HCT116 (cell line): ENCODE measurements at regions not wholly inside any gene's neighbourhood (a gene's known extent, or its start where the extent isn't known, plus 50 kb on each side); places are given as distances from the start of the nearest gene placed in this dataset.

Experiments
- ATAC-seq: fragments of 200-7000 bp; cut with Tn5 transposase; 2 replicates; pipeline ENCODE4 v1.9.1; 2020; ENCODE audit warnings: mild to moderate bottlenecking, moderate library complexity
- BruUV-seq: library from RNA; stranded (reverse); fragments of 400-500 nt; replicated peaks from 2 replicates; lab custom pipeline; 2021; lab: Mats Ljungman, UMichigan
- CTCF ChIA-PET: fragments of 300-600 bp; sonication (Branson Sonifier 250); formaldehyde crosslinking; loops from one replicate; lab custom pipeline; 2021; ENCODE audit warnings: antibody characterized with exemption; lab: Charles Lee
- POLR2A ChIA-PET: fragments of 300-600, 350-600 bp; sonication (Branson Sonifier 250); formaldehyde crosslinking; loops from one replicate; lab custom pipeline; 2021; ENCODE audit warnings: antibody characterized with exemption; lab: Charles Lee
- RAD21 ChIA-PET, 2 experiments: fragments of 300-600 bp; sonication (Branson Sonifier 250); formaldehyde crosslinking; loops; one replicate each; lab custom pipeline; 2023; ENCODE audit warnings: low total read pairs in 2 of 2; ENCODE audit not compliant: uncharacterized antibody in 2 of 2, unreplicated experiment in 2 of 2, low non-redundant PET in 1 of 2; lab: Charles Lee
- DNase-seq: peaks from one replicate; pipeline ENCODE4 v3.0.0-alpha.2; 2010; ENCODE audit warnings: low read depth, low spot score
- H2AFZ ChIP-seq: fragments of 200-600 bp; shearing (Covaris generic), sonication (generic); 2 replicates; pipeline ENCODE4 v1.6.1; 2017; ENCODE audit warnings: low read depth, mixed run types, mixed read lengths, antibody characterized with exemption, low read length; ENCODE audit not compliant: poor library complexity, severe bottlenecking
- H3K27ac ChIP-seq: 2 replicates; pipeline ENCODE4 v1.5.1; 2012; ENCODE audit warnings: low read depth, low read length
- H3K27me3 ChIP-seq: fragments of 200-600 bp; sonication (generic); 2 replicates; pipeline ENCODE4 v1.6.1; 2016; ENCODE audit warnings: mixed run types, low read length, mixed read lengths; ENCODE audit not compliant: insufficient read depth
- H3K36me3 ChIP-seq, 2 experiments: fragments of 200-500 bp in 1 of 2; fragments of 200-600 bp in 1 of 2; sonication (Bioruptor generic) in 1 of 2; sonication (generic) in 1 of 2; 2 replicates each; pipeline versions ENCODE4 v1.5.1 to v1.6.1; 2014 to 2016; ENCODE audit warnings: low read length in 2 of 2, inconsistent platforms in 1 of 2, mixed read lengths in 1 of 2, mixed run types in 1 of 2; ENCODE audit not compliant: insufficient read depth in 2 of 2, control insufficient read depth in 1 of 2
- H3K4me1 ChIP-seq, 2 experiments: fragments of 200-600 bp in 1 of 2; sonication (generic) in 1 of 2; 2 replicates each; pipeline versions ENCODE4 v1.5.1 to v1.6.1; 2012 to 2017; ENCODE audit warnings: low read length in 2 of 2, inconsistent platforms in 1 of 2, mild to moderate bottlenecking in 1 of 2, mixed read lengths in 1 of 2, mixed run types in 1 of 2, moderate library complexity in 1 of 2; ENCODE audit not compliant: insufficient read depth in 2 of 2, control insufficient read depth in 1 of 2
- H3K4me2 ChIP-seq: fragments of 200-600 bp; sonication (generic); 2 replicates; pipeline ENCODE4 v1.6.1; 2017; ENCODE audit warnings: mixed run types, low read length, mixed read lengths
- H3K4me3 ChIP-seq, 2 experiments: fragments of 200-600 bp in 1 of 2; sonication (generic) in 1 of 2; replicated peaks in 1 of 2; 2 replicates each; pipeline ENCODE4 v1.5.1; 2011 to 2016; ENCODE audit warnings: low read length in 2 of 2, control low read depth in 1 of 2, low read depth in 1 of 2, mild to moderate bottlenecking in 1 of 2, mixed read lengths in 1 of 2, mixed run types in 1 of 2
- H3K79me2 ChIP-seq: fragments of 200-600 bp; sonication (generic); 2 replicates; pipeline ENCODE4 v1.6.1; 2017; ENCODE audit warnings: mild to moderate bottlenecking, mixed run types, low read length, moderate library complexity, mixed read lengths; ENCODE audit not compliant: insufficient read depth
- H3K9ac ChIP-seq: fragments of 200-600 bp; sonication (generic); 2 replicates; pipeline ENCODE4 v1.6.1; 2016; ENCODE audit warnings: low read length, mixed read lengths
- H3K9me2 ChIP-seq: fragments of 200-600 bp; sonication (generic), shearing (Covaris generic); 2 replicates; pipeline ENCODE4 v1.6.1; 2017; ENCODE audit warnings: mixed run types, mild to moderate bottlenecking, moderate library complexity; ENCODE audit not compliant: insufficient read depth
- H3K9me3 ChIP-seq, 2 experiments: fragments of 200-500 bp in 1 of 2; fragments of 200-600 bp in 1 of 2; sonication (Bioruptor generic) in 1 of 2; sonication (generic) in 1 of 2; 2 replicates each; pipeline ENCODE4 v1.6.1; 2014 to 2017; ENCODE audit warnings: low read length in 2 of 2, mixed read lengths in 2 of 2, inconsistent platforms in 1 of 2, low read depth in 1 of 2, mild to moderate bottlenecking in 1 of 2, mixed run types in 1 of 2, moderate library complexity in 1 of 2; ENCODE audit not compliant: control insufficient read depth in 1 of 2, insufficient read depth in 1 of 2
- H4K20me1 ChIP-seq: fragments of 200-600 bp; sonication (generic), shearing (Covaris generic); 2 replicates; pipeline ENCODE4 v1.6.1; 2017; ENCODE audit warnings: mixed run types, mild to moderate bottlenecking, moderate library complexity; ENCODE audit not compliant: insufficient read depth
- ATF3 ChIP-seq: IDR thresholded peaks from 2 replicates; pipeline ENCODE4 v1.6.1; 2012
- CEBPB ChIP-seq: IDR thresholded peaks from 2 replicates; pipeline ENCODE4 v1.6.1; 2012; ENCODE audit warnings: low read depth
- EGR1 ChIP-seq: IDR thresholded peaks from 2 replicates; pipeline ENCODE4 v1.6.1; 2012; ENCODE audit warnings: low read depth
- ELF1 ChIP-seq: IDR thresholded peaks from 2 replicates; pipeline ENCODE4 v1.6.1; 2012; ENCODE audit warnings: low read depth, borderline replicate concordance
- EZH2phosphoT487 ChIP-seq: fragments of 200-600 bp; IDR thresholded peaks from 2 replicates; pipeline ENCODE4 v1.6.1; 2018; ENCODE audit warnings: antibody characterized with exemption, borderline replicate concordance
- JUND ChIP-seq: IDR thresholded peaks from 2 replicates; pipeline ENCODE4 v1.6.1; 2012
- POLR2A ChIP-seq: IDR thresholded peaks from 2 replicates; pipeline ENCODE4 v1.7.0; 2011; ENCODE audit warnings: borderline replicate concordance; ENCODE audit not compliant: insufficient read depth, insufficient read length; ENCODE audit errors: extremely low read depth
- POLR2AphosphoS5 ChIP-seq: IDR thresholded peaks from 2 replicates; pipeline ENCODE4 v1.6.1; 2011; ENCODE audit warnings: mild to moderate bottlenecking, low read depth, low read length, moderate library complexity
- RAD21 ChIP-seq: IDR thresholded peaks from 2 replicates; pipeline ENCODE4 v1.6.1; 2012; ENCODE audit warnings: low read depth, mild to moderate bottlenecking
- SP1 ChIP-seq: IDR thresholded peaks from 2 replicates; pipeline ENCODE4 v1.6.1; 2012; ENCODE audit warnings: low read depth
- SRF ChIP-seq: IDR thresholded peaks from 2 replicates; pipeline ENCODE4 v1.6.1; 2012; ENCODE audit warnings: low read depth
- ZBTB33 ChIP-seq: IDR thresholded peaks from 2 replicates; pipeline ENCODE4 v1.6.1; 2011; ENCODE audit warnings: mild to moderate bottlenecking, low read length, moderate library complexity; ENCODE audit not compliant: insufficient replicate concordance; ENCODE audit errors: extremely low read depth
- ZFX ChIP-seq: fragments of 450-650 bp; IDR thresholded peaks from 2 replicates; pipeline ENCODE4 v1.6.1; 2017
- ZNF274 ChIP-seq: fragments of 200-500 bp; sonication (Bioruptor generic); IDR thresholded peaks from 2 replicates; pipeline ENCODE4 v1.6.1; 2014; ENCODE audit warnings: mild to moderate bottlenecking, low read depth, low read length, inconsistent platforms
- intact Hi-C: fragments of 100-400 bp; cut with micrococcal nuclease; formaldehyde crosslinking; loops from 2 replicates; pipeline ENCODE4 v1.10.0; 2022
- TF ChIP-seq, protein P1 (sequence below), 3 experiments: fragments of 200-600 bp in 1 of 3; sonication (generic) in 1 of 3; IDR thresholded peaks in 2 of 3; conservative IDR thresholded peaks in 1 of 3; 2 replicates each; pipeline ENCODE4 v1.5.1; 2012 to 2017; ENCODE audit warnings: low read depth in 2 of 3, low read length in 2 of 3, antibody characterized with exemption in 1 of 3, borderline replicate concordance in 1 of 3, control low read depth in 1 of 3, mild to moderate bottlenecking in 1 of 3, mixed read lengths in 1 of 3, mixed run types in 1 of 3, moderate library complexity in 1 of 3; ENCODE audit not compliant: insufficient read depth in 1 of 3
- TF ChIP-seq, protein P2 (sequence below): IDR thresholded peaks from 2 replicates; pipeline ENCODE4 v1.6.1; 2012

- no peak for ATAC-seq
- TF ChIP-seq EZH2phosphoT487 (no peak), SRF (no peak), JUND (no peak), ZFX (no peak)
- TF ChIP-seq, protein P1, sequence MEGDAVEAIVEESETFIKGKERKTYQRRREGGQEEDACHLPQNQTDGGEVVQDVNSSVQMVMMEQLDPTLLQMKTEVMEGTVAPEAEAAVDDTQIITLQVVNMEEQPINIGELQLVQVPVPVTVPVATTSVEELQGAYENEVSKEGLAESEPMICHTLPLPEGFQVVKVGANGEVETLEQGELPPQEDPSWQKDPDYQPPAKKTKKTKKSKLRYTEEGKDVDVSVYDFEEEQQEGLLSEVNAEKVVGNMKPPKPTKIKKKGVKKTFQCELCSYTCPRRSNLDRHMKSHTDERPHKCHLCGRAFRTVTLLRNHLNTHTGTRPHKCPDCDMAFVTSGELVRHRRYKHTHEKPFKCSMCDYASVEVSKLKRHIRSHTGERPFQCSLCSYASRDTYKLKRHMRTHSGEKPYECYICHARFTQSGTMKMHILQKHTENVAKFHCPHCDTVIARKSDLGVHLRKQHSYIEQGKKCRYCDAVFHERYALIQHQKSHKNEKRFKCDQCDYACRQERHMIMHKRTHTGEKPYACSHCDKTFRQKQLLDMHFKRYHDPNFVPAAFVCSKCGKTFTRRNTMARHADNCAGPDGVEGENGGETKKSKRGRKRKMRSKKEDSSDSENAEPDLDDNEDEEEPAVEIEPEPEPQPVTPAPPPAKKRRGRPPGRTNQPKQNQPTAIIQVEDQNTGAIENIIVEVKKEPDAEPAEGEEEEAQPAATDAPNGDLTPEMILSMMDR (IDR thresholded peaks at IDR 0.05 in 2 of 3, conservative IDR thresholded peaks at IDR 0.05 in 1 of 3; ENCODE audit: borderline replicate concordance in 1 of 3, insufficient read depth in 1 of 3, low read depth in 2 of 3, low read length in 2 of 3): no peak
- Histone ChIP-seq H3K9ac (no peak overlapping the region), H4K20me1 (no peaks in the 10 kb centered on the region), H3K9me3 (no peaks in the 10 kb centered on the region), H3K27ac (no peak overlapping the region), H3K79me2 (no peaks in the 10 kb centered on the region), H3K27me3 (no peaks in the 10 kb centered on the region), H3K4me2 (no peak overlapping the region), H2AFZ (no peak overlapping the region), H3K4me1 (no peaks in the 10 kb centered on the region), H3K36me3 (no peaks in the 10 kb centered on the region), H3K9me2 (no peaks in the 10 kb centered on the region), H3K4me3 (no peak overlapping the region)
- BruUV-seq: no TSS peak
- POLR2A ChIA-PET: no interaction called here
- no peak for DNase-seq
- intact Hi-C loops: no loop called here
- CTCF ChIA-PET: no interaction called here
- RAD21 ChIA-PET: no interaction called here
Observed at GRCh38 chr1:147837129-147837963, 65.2 kb upstream of the GJA8 start.

DNA sequence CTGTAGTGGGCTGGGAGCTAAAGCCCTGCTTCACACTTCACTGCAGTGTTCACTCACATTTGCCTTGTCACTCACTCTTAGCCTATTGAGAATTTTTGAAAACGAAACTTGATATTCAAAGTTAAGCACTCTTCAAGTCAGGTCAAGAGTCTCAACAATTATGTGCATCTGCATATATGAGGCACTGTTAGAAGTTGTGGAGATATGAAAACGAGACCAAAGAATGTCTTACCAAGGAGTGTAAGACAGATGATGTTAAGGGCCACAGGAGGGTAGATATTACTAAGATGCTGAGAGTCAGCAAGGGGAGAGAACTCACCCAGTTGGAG lies 64.7 kb upstream of the GJA8 start:
- ChIA-PET RAD21 (no interaction called here), POLR2A (no interaction called here), CTCF (no interaction called here)
- Histone ChIP-seq H3K27me3 (no peaks in the 10 kb centered on the region), H3K4me3 (no peak overlapping the region), H3K4me1 (no peaks in the 10 kb centered on the region), H3K9me3 (no peaks in the 10 kb centered on the region), H3K9me2 (no peaks in the 10 kb centered on the region), H3K79me2 (no peaks in the 10 kb centered on the region), H3K4me2 (no peak overlapping the region), H3K9ac (no peak overlapping the region), H2AFZ (no peak overlapping the region), H4K20me1 (no peaks in the 10 kb centered on the region), H3K27ac (no peak overlapping the region), H3K36me3 (no peaks in the 10 kb centered on the region)
- no TSS peak for BruUV-seq
- DNase-seq (no peak), ATAC-seq (no peak)
- intact Hi-C loops: no loop called here
- TF ChIP-seq ZFX: no peak
- no peak for TF ChIP-seq EGR1
- no peak for TF ChIP-seq RAD21
- TF ChIP-seq SP1: no peak
- no peak for TF ChIP-seq POLR2A
- TF ChIP-seq, protein P2, sequence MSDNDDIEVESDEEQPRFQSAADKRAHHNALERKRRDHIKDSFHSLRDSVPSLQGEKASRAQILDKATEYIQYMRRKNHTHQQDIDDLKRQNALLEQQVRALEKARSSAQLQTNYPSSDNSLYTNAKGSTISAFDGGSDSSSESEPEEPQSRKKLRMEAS: no peak
- no peak for TF ChIP-seq ATF3
- no peak for TF ChIP-seq ELF1
- no peak for TF ChIP-seq EZH2phosphoT487
- TF ChIP-seq ZBTB33: no peak
- no peak for TF ChIP-seq POLR2AphosphoS5
- TF ChIP-seq ZNF274: no peak
- no peak for TF ChIP-seq SRF
- TF ChIP-seq CEBPB: no peak
